Uterus (tissue), 2 donors: ENCODE measurements at regions not wholly inside any gene's neighbourhood (a gene's known extent, or its start where the extent isn't known, plus 50 kb on each side); places are given as distances from the start of the nearest gene placed in this dataset.

ENCODE experiments used
- POLR2A ChIP-seq, 2 donors: fragments of 450-650 bp; IDR thresholded peaks; one replicate each; pipeline ENCODE4 v1.6.1; 2016; ENCODE audit warnings: antibody characterized with exemption in 2 of 2, mild to moderate bottlenecking in 1 of 2, moderate library complexity in 1 of 2
- TF ChIP-seq, protein P1 (sequence below), 4 experiments: fragments of 200-600 bp in 2 of 4; fragments of 450-650 bp in 2 of 4; sonication (generic) in 2 of 4; IDR thresholded peaks; one replicate each; pipeline ENCODE4 v1.5.1; 2016 to 2019; ENCODE audit warnings: antibody characterized with exemption in 4 of 4, mild to moderate bottlenecking in 2 of 4, moderate library complexity in 1 of 4

DNA sequence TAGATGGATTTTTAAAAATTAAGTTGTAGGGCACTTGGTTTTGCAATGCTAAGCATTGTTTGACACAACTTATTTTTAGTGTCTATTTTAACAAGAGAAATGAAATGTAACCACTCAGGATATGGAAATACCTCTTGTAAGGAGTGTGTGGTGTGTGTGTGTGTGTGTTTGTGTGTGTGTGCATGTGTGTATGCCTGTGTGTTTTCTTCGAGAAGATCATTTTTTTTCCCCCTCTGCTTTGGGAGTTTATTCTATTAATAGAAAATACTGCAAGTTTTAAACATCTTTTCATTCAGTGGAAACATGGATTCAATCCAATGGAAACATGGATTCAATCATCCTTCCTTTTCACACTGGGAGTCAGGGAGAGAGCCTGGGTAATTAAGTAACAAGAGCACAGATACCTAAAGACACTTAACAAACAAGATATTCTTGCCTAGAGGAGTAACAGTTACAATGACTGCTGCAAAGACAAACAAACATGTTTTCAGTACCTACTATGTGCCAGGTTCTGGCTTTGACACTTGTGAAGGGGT, 567.2 kb upstream of the TBL1XR1 start:
- TF ChIP-seq, protein P1, sequence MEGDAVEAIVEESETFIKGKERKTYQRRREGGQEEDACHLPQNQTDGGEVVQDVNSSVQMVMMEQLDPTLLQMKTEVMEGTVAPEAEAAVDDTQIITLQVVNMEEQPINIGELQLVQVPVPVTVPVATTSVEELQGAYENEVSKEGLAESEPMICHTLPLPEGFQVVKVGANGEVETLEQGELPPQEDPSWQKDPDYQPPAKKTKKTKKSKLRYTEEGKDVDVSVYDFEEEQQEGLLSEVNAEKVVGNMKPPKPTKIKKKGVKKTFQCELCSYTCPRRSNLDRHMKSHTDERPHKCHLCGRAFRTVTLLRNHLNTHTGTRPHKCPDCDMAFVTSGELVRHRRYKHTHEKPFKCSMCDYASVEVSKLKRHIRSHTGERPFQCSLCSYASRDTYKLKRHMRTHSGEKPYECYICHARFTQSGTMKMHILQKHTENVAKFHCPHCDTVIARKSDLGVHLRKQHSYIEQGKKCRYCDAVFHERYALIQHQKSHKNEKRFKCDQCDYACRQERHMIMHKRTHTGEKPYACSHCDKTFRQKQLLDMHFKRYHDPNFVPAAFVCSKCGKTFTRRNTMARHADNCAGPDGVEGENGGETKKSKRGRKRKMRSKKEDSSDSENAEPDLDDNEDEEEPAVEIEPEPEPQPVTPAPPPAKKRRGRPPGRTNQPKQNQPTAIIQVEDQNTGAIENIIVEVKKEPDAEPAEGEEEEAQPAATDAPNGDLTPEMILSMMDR (IDR thresholded peaks at IDR 0.05), result no peak
- TF ChIP-seq POLR2A (IDR thresholded peaks at IDR 0.05), result no peak
